Peyer's patch (tissue), 4 donors: ENCODE measurements at regions not wholly inside any gene's neighbourhood (a gene's known extent, or its start where the extent isn't known, plus 50 kb on each side); places are given as distances from the start of the nearest gene placed in this dataset.

Source experiments
- POLR2A ChIP-seq, 2 donors: fragments of 450-650 bp; IDR thresholded peaks; one replicate each; pipeline ENCODE4 v1.5.1; 2017; ENCODE audit warnings: antibody characterized with exemption in 2 of 2, mild to moderate bottlenecking in 2 of 2, moderate library complexity in 2 of 2
- TF ChIP-seq, protein P1 (sequence below), 6 experiments: fragments of 450-650 bp in 4 of 6; fragments of 200-600 bp in 2 of 6; sonication (generic) in 1 of 6; IDR thresholded peaks; one replicate each; pipeline ENCODE4 v1.5.1; 2017 to 2019; ENCODE audit warnings: antibody characterized with exemption in 6 of 6, mild to moderate bottlenecking in 3 of 6, moderate library complexity in 1 of 6

DNA sequence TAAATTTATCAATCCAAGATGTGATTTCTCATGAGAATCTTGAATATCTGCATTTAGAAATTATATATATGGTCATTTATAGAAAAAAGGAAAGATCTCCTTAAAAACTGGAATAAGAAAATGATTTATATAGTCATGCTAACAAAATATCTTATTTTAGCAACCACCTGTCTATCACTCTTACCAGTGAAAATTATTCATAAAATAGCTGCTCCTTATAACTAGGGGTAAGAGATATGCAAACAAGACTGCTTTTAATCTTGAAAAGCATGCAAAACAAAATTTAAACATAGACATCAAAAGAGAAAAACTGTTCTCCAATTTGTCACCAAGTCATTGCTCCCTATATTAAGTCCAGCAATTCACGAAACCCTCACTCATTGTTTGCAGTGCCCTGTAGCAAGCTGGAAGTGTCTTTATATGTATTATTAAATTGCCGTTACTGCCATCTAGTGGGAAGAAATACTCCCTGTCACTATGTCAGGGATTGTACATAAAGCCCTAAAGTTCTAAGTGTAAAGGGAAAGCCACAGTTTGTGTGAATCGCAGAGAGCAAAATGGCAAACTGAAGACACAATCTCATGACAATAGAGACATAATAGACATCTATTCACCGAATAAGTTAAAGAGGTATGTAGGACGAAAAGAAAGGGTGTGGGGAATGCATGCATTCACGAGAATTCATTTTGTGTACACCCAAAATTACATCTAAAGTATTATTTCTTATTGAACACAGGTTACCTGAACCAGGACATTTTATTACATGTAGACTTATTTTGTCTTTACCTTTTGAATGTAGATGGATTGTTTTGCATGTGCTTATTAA is 600.5 kb downstream of the USP25 start:
- TF ChIP-seq POLR2A (IDR thresholded peaks at IDR 0.05): no peak
- TF ChIP-seq, protein P1, sequence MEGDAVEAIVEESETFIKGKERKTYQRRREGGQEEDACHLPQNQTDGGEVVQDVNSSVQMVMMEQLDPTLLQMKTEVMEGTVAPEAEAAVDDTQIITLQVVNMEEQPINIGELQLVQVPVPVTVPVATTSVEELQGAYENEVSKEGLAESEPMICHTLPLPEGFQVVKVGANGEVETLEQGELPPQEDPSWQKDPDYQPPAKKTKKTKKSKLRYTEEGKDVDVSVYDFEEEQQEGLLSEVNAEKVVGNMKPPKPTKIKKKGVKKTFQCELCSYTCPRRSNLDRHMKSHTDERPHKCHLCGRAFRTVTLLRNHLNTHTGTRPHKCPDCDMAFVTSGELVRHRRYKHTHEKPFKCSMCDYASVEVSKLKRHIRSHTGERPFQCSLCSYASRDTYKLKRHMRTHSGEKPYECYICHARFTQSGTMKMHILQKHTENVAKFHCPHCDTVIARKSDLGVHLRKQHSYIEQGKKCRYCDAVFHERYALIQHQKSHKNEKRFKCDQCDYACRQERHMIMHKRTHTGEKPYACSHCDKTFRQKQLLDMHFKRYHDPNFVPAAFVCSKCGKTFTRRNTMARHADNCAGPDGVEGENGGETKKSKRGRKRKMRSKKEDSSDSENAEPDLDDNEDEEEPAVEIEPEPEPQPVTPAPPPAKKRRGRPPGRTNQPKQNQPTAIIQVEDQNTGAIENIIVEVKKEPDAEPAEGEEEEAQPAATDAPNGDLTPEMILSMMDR (IDR thresholded peaks at IDR 0.05): peak in 4 of 6 experiments; percentile 32 to 52 (median 44)
